Stimulated activated CD4-positive, alpha-beta T cell treated with anti-CD3 and anti-CD28 coated beads, Interleukin-1b, Interleukin-23, amount 100 ng/mL, for 24 hours (primary cell): ENCODE measurements at regions not wholly inside any gene's neighbourhood (a gene's known extent, or its start where the extent isn't known, plus 50 kb on each side); places are given as distances from the start of the nearest gene placed in this dataset.
"Not testable (repeated sequence)": the region's sequence is repeated elsewhere in the genome, so short reads cannot be mapped to it uniquely, and the experiment has no call there.

Source experiments
- DNase-seq, 4 experiments: peaks; one replicate each; pipeline ENCODE4 v3.0.0-alpha.2; 2020; ENCODE audit warnings: low read depth in 4 of 4, low spot score in 1 of 4

GRCh38 chr3:193800138-193801043 lies 207.4 kb downstream of the OPA1 start:
- no peak for DNase-seq

GRCh38 chr3:193801097-193801496 lies 208.1 kb downstream of the OPA1 start:
- DNase-seq = no peak

- no peak for DNase-seq
Observed at GRCh38 chr3:193803288-193803687, 210.3 kb downstream of the OPA1 start.

- DNase-seq = no peak
Observed at GRCh38 chr3:193805448-193805847, 212.4 kb downstream of the OPA1 start.

- no peak for DNase-seq
Observed at GRCh38 chr3:193808317-193808716, 215.3 kb downstream of the OPA1 start.

- DNase-seq = no peak
Observed at GRCh38 chr3:193809106-193809505, 216.1 kb downstream of the OPA1 start.

- no peak for DNase-seq
Observed at GRCh38 chr3:193812078-193812725, 219.2 kb downstream of the OPA1 start.

GRCh38 chr3:193812791-193813500 lies 219.9 kb downstream of the OPA1 start:
- DNase-seq = no peak

GRCh38 chr3:193813501-193813830 lies 220.5 kb downstream of the OPA1 start:
- DNase-seq = no peak

GRCh38 chr3:193814166-193814892 lies 221.3 kb downstream of the OPA1 start:
- no peak for DNase-seq

GRCh38 chr3:193815246-193816027 lies 222.4 kb downstream of the OPA1 start:
- DNase-seq = no peak

GRCh38 chr3:193816028-193816395 lies 223.0 kb downstream of the OPA1 start:
- no peak for DNase-seq

GRCh38 chr3:193816656-193817311 lies 223.8 kb downstream of the OPA1 start:
- no peak for DNase-seq

- DNase-seq = no peak
Observed at GRCh38 chr3:193819117-193820010, 226.4 kb downstream of the OPA1 start.

- no peak for DNase-seq
Observed at GRCh38 chr3:193821151-193821668, 228.2 kb downstream of the OPA1 start.

GRCh38 chr3:193822492-193823212 lies 229.6 kb downstream of the OPA1 start:
- DNase-seq = no peak

GRCh38 chr3:193823213-193823605 lies 230.2 kb downstream of the OPA1 start:
- not testable (repeated sequence) for DNase-seq

GRCh38 chr3:193824365-193824764 lies 231.4 kb downstream of the OPA1 start:
- DNase-seq = no peak
